Epidermal melanocyte (primary cell): ENCODE measurements at regions not wholly inside any gene's neighbourhood (a gene's known extent, or its start where the extent isn't known, plus 50 kb on each side); places are given as distances from the start of the nearest gene placed in this dataset.
"Not testable (repeated sequence)": the region's sequence is repeated elsewhere in the genome, so short reads cannot be mapped to it uniquely, and the experiment has no call there.

Experiments used
- DNase-seq: peaks from one replicate; pipeline ENCODE4 v3.0.0; 2011; ENCODE audit warnings: low spot score; ENCODE audit not compliant: insufficient read length

DNA sequence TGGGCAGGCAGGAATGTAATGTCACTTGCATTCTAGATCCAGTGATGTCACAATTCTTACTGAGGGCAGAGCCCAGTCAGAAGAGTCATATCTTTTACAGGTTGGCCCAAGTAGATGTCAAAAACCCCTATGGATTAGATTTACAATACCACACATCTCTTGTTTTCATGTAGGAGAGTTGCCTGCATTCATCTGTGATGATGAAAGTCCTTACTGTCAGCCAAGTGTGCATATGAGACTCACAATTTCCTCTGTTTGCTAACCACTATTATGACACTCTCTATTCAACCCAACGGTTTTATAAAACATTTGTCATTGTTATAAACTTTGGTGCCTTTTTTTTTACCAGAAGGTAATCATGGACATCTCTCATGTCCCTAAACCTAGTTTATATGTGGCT is 898.8 kb upstream of the AMELY start:
- no peak for DNase-seq

DNA sequence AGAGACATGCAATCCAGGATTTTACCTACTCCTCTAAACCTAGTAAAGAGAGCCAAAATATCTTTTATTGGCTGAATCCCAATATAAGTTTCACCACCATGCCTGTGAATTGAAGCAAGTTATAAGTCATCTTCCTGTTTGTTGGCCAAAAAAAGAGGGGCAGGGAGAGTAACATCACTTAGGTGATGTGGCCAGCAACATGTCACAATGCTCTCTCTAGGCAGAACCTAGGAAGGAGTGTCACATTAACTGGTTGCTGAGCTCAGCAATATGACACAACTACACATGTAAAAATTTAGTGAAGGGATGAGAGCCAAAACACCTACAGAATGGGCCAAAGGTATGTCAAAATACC is 895.9 kb upstream of the AMELY start:
- DNase-seq, result no peak

GRCh38 chrY:7806592-7807515 is 895.3 kb upstream of the AMELY start:
- DNase-seq, result no peak

GRCh38 chrY:7805624-7806023 is 894.1 kb upstream of the AMELY start:
- no peak for DNase-seq

- DNase-seq, result no peak
Measured at GRCh38 chrY:7803737-7804136, 892.2 kb upstream of the AMELY start.

- DNase-seq, result no peak
Measured at GRCh38 chrY:7796128-7796527, 884.6 kb upstream of the AMELY start.

GRCh38 chrY:7794441-7794840 is 882.9 kb upstream of the AMELY start:
- no peak for DNase-seq

GRCh38 chrY:7793989-7794388 is 882.4 kb upstream of the AMELY start:
- no peak for DNase-seq

GRCh38 chrY:7792431-7792830 is 880.9 kb upstream of the AMELY start:
- DNase-seq, result no peak

DNA sequence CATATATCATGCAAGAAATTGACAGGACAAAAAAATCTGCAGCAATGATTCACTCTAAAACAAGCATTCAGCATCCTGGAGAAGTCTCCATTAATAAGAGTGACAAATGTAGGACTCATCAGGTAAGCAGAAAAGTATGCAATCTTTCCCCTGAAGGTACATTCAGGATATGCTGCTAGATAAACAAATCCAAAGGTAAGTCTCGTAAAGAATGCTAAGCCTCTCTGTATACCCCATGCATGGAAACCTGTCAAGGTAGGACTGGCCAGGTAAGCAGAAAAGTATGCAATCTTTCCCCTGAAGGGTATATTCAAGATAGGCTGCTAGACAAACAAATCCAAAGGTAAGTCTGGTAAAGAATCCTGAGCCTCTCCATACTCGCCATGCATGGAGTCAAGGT is 869.9 kb upstream of the AMELY start:
- no peak for DNase-seq

GRCh38 chrY:7775436-7775835 is 863.9 kb upstream of the AMELY start:
- not testable (repeated sequence) for DNase-seq

GRCh38 chrY:7771771-7772170 is 860.2 kb upstream of the AMELY start:
- no peak for DNase-seq

DNA sequence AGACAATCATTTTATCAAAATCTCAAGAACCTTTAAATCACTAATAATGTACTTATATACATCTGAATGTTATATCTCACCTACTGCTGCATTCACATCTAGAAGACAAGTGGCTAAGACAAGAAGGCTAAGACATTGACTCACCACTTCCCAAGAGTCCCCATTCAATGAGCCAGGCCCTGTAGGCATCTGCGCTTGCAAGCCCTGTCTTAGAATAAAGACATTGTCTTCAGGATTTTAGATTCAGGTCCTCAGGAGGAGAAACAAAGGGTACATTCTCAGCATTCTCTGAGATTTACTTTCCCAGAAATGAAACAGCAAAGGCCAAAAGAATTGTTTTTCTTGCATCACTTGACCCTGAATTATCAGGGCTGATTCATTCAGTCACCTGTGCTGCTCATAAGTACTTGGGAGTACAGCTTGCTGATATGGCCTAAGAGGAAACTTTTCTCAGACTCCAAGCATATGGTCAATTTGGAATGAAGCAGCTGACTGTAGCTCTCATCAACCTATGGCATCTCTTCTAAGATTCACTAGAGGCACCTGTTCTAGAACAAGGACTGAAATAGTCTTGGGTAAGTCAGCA is 858.3 kb upstream of the AMELY start:
- no peak for DNase-seq

- no peak for DNase-seq
Measured at GRCh38 chrY:7768901-7769300, 857.3 kb upstream of the AMELY start.

DNA sequence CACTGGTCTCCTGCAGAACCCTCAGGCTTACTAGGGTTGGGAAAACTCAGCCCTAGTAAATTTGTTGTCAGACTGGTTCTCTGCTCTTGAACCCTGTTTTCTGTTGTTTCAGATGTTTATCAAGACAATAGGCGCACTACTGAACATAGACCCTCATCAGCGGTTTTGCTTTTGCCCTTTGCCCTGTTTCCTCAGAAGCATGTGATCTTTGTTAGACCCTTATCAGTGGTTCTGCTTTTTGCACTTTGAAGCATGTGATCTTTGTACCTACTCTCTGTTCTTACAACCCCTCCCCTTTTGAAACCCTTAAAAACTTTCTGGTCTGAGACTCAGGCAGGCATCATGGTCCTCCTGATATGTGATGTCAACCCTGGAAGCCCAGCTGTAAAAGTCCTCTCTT is 842.2 kb upstream of the AMELY start:
- no peak for DNase-seq

GRCh38 chrY:7746781-7747180 is 835.2 kb upstream of the AMELY start:
- no peak for DNase-seq

DNA sequence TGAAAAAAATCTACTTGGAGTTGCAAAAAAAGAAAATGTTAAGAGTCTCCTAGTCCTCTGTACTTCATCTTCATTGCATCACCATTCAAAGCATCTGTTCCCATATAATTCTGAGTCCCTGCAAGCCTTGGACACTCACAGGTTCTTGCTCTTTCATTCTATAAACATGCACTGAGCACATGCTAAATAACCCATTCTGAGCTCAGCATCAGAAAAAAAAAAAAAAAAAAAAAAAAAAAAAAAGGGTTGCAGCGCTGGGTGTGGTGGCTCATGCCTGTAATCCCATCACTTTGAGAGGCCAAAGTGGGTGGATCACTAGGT is 834.0 kb upstream of the AMELY start:
- DNase-seq, result no peak

GRCh38 chrY:7744691-7745580 is 833.4 kb upstream of the AMELY start:
- no peak for DNase-seq

- DNase-seq, result no peak
Measured at GRCh38 chrY:7736847-7737365, 825.4 kb upstream of the AMELY start.

DNA sequence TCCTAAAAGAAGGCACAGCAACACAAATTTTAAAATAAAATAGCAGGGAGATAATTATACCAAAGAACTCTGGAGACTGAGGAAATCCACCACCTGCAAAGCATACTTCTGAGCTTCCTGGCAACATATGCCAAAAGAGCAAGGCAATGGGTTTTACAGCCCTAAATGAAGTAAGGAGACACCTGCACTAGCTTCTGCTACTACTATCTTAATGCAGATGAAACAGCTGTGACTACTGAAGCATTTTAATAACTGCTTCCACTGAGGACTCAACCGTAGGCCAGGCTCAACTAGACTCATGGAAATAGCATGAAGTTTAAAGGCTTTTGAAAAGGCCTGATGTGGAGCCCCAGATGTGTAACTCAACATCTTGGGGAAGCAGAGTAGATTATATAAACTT is 820.1 kb upstream of the AMELY start:
- no peak for DNase-seq

- DNase-seq, result no peak
Measured at GRCh38 chrY:7730664-7731063, 819.1 kb upstream of the AMELY start.

- no peak for DNase-seq
Measured at GRCh38 chrY:7730071-7730470, 818.5 kb upstream of the AMELY start.
